CD4-positive, alpha-beta T cell treated with Interferon gamma for 1 hour (primary cell): ENCODE measurements at regions not wholly inside any gene's neighbourhood (a gene's known extent, or its start where the extent isn't known, plus 50 kb on each side); places are given as distances from the start of the nearest gene placed in this dataset.

ENCODE experiments used
- DNase-seq: peaks from one replicate; pipeline ENCODE4 v3.0.0-alpha.2; 2020

- no peak for DNase-seq
These were observed 1223.9 kb downstream of the BRD1 start for GRCh38 chr22:48603621-48604320.

GRCh38 chr22:48602805-48603518, 1224.7 kb downstream of the BRD1 start:
- no peak for DNase-seq

- no peak for DNase-seq
These were observed 1227.0 kb downstream of the BRD1 start for GRCh38 chr22:48600681-48601080.

GRCh38 chr22:48600171-48600570, 1227.5 kb downstream of the BRD1 start:
- no peak for DNase-seq

GRCh38 chr22:48599346-48599745, 1228.3 kb downstream of the BRD1 start:
- no peak for DNase-seq

- DNase-seq = no peak
These were observed 1231.4 kb downstream of the BRD1 start for GRCh38 chr22:48596111-48596850.

GRCh38 chr22:48595511-48595905, 1232.2 kb downstream of the BRD1 start:
- DNase-seq = no peak

- DNase-seq = no peak
These were observed 1232.7 kb downstream of the BRD1 start for GRCh38 chr22:48594757-48595510.

GRCh38 chr22:48594016-48594756, 1233.5 kb downstream of the BRD1 start:
- no peak for DNase-seq

- no peak for DNase-seq
These were observed 1234.1 kb downstream of the BRD1 start for GRCh38 chr22:48593551-48593950.

GRCh38 chr22:48592931-48593330, 1234.7 kb downstream of the BRD1 start:
- no peak for DNase-seq

- no peak for DNase-seq
These were observed 1235.2 kb downstream of the BRD1 start for GRCh38 chr22:48592488-48592887.

- DNase-seq = no peak
These were observed 1235.7 kb downstream of the BRD1 start for GRCh38 chr22:48592066-48592345.

- no peak for DNase-seq
These were observed 1236.2 kb downstream of the BRD1 start for GRCh38 chr22:48591286-48592065.

GRCh38 chr22:48589901-48590300, 1237.8 kb downstream of the BRD1 start:
- no peak for DNase-seq

- DNase-seq = no peak
These were observed 1238.7 kb downstream of the BRD1 start for GRCh38 chr22:48588878-48589450.

- DNase-seq = no peak
These were observed 1239.4 kb downstream of the BRD1 start for GRCh38 chr22:48588151-48588877.

- DNase-seq = no peak
These were observed 1240.3 kb downstream of the BRD1 start for GRCh38 chr22:48587236-48587865.

GRCh38 chr22:48586799-48587185, 1240.9 kb downstream of the BRD1 start:
- DNase-seq = no peak
